ENCODE measurements at regions not wholly inside any gene's neighbourhood (a gene's known extent, or its start where the extent isn't known, plus 50 kb on each side); places are given as distances from the start of the nearest gene placed in this dataset.

GRCh38 chr1:60487565-60488345 is 414.2 kb upstream of the C1orf87 start:
- ATAC-seq: no peak
- TF ChIP-seq PPARA (CRISPR knock-in tag; IDR thresholded peaks at IDR 0.05; ENCODE audit: borderline replicate concordance) (no peak), ISL1 (CRISPR knock-in tag; IDR thresholded peaks at IDR 0.05) (peak; percentile 32), CSRNP3 (CRISPR knock-in tag; IDR thresholded peaks at IDR 0.05) (no peak), ZNF8 (CRISPR knock-in tag; IDR thresholded peaks at IDR 0.05) (peak; percentile 65; the same call in 1 of the 2 replicates)

GRCh38 chr1:60483509-60483908 is 409.9 kb upstream of the C1orf87 start:
- no peak for ATAC-seq
- no peak for TF ChIP-seq RARB (CRISPR knock-in tag; IDR thresholded peaks at IDR 0.05)
- no peak for TF ChIP-seq ESRRG (CRISPR knock-in tag; IDR thresholded peaks at IDR 0.05)
- no peak for TF ChIP-seq PATZ1 (CRISPR knock-in tag; IDR thresholded peaks at IDR 0.05; ENCODE audit: borderline replicate concordance)
- no peak for TF ChIP-seq ZFP30 (CRISPR knock-in tag; IDR thresholded peaks at IDR 0.05)
- TF ChIP-seq ARNTL (CRISPR knock-in tag; IDR thresholded peaks at IDR 0.05; ENCODE audit: borderline replicate concordance, low read depth): no peak
- TF ChIP-seq ZNF8 (CRISPR knock-in tag; IDR thresholded peaks at IDR 0.05): no peak
- no peak for TF ChIP-seq TSHZ2 (CRISPR knock-in tag; IDR thresholded peaks at IDR 0.05)

GRCh38 chr1:60470246-60470645 is 396.7 kb upstream of the C1orf87 start:
- no peak for ATAC-seq
- TF ChIP-seq TSHZ2 (CRISPR knock-in tag; IDR thresholded peaks at IDR 0.05) (no peak), CSRNP3 (CRISPR knock-in tag; IDR thresholded peaks at IDR 0.05) (no peak), CSDC2 (CRISPR knock-in tag; IDR thresholded peaks at IDR 0.05) (no peak), ISL1 (CRISPR knock-in tag; IDR thresholded peaks at IDR 0.05) (no peak), TCF4 (CRISPR knock-in tag; IDR thresholded peaks at IDR 0.05; ENCODE audit: borderline replicate concordance) (no peak), ESRRG (CRISPR knock-in tag; IDR thresholded peaks at IDR 0.05) (no peak), POU6F1 (CRISPR knock-in tag; IDR thresholded peaks at IDR 0.05; ENCODE audit: borderline replicate concordance, low read depth) (no peak), PPARA (CRISPR knock-in tag; IDR thresholded peaks at IDR 0.05; ENCODE audit: borderline replicate concordance) (no peak), TOX (CRISPR knock-in tag; IDR thresholded peaks at IDR 0.05; ENCODE audit: borderline replicate concordance) (no peak)
